ENCODE measurements at regions not wholly inside any gene's neighbourhood (a gene's known extent, or its start where the extent isn't known, plus 50 kb on each side); places are given as distances from the start of the nearest gene placed in this dataset.

DNA sequence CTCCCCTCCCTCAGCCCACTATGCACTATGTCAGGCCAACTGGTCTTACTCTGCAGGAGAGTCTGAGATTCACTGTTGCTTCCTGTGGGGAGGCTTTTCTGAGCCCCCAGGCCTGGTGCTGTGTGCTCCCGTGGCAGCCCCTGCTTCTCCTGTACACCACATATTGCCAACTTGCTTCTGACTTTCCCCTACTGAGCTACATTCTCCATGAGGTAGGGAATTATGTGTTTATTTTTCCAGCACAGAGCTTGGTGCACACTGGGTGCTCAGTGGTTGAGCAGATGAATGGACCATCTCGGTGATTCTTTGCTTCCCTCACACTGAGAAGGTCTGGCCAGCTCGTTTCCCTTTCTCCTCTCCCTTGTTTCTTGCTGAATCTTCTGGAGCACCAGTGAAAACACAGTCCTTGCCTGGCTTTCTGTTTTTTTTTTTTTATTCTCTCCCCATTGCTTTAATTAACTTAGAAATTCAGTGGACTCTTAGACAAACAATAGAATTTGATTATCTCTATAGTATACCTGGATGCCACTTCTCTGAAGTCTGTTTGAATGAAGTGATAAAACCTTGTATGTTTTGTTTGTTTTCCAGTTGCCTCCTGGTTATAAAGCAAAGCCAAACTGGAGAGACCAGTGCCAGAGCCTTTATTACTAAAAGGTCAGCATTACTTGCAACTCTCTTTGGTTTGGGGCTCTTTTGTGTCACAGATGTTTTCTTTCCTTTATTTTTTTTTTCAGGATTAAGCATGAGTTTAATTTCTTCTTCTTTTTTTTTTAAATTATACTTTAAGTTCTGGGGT lies 50.3 kb upstream of the CNIH3 start:
- no peak for DNase-seq (ENCODE audit: low read depth)

Data from CMK (cell line).